ENCODE measurements at regions not wholly inside any gene's neighbourhood (a gene's known extent, or its start where the extent isn't known, plus 50 kb on each side); places are given as distances from the start of the nearest gene placed in this dataset.

DNA sequence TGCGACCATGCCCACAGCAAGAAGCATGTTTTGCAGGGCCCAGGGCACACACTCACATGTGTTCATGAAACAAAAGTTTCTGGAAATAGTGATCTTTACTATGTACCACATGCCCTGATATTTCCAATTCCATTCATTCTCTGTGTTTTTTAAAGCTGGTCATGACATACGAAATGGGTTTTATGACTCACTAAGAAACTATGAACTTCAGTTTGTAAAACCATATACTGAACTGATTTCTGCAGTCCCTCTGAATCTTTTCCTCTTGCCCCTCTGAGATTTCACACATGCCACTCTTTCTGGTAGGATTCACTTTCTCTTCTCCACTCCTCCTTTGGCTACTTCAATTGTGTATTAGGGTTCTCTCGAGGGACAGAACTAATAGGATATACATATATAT, 416.1 kb upstream of the TRPC7 start:
- TF ChIP-seq CTCF (IDR thresholded peaks at IDR 0.05) (no peak), POLR2A (IDR thresholded peaks at IDR 0.05) (no peak)
